ENCODE measurements at regions not wholly inside any gene's neighbourhood (a gene's known extent, or its start where the extent isn't known, plus 50 kb on each side); places are given as distances from the start of the nearest gene placed in this dataset.
"Not testable (repeated sequence)": the region's sequence is repeated elsewhere in the genome, so short reads cannot be mapped to it uniquely, and the experiment has no call there.

DNA sequence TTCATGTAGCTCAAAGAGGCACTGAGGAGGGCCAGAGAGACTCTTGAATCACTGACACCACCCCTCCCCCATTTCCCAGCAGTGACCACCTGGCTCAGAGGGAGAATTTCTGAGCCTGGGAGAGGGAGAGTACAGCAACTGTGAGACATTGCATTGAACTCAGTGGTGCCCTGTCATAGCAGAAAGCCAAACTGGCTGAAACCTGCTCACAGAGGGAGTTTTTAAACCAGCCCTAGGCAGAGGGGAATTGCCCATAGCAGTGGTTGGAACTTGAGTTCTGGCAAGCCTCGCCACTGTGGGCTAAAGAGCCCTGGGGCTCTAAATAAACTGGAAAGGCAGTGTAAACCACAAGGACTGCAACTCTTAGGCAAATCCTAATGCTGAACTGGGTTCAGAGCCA is 243.1 kb downstream of the ADCYAP1 start:
- no peak for DNase-seq

DNA sequence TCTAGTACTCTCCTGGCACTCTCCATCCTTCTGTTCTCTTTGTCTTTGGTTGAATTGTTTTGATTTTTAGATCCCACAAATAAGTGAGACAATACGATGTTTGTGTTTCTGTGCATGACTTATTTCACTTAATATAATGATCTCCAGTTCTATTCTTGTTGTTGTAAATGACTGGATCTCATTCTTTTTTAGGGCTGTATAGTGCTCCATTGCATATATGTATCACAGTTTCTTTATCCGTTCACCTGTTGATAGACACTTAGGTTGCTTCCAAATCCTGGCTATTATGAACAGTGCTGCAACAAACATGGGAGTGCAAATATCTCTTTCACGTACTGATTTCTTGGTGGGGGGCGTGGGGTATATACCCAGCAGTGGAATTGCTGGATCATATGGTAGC is 245.0 kb downstream of the ADCYAP1 start:
- no peak for DNase-seq

DNA sequence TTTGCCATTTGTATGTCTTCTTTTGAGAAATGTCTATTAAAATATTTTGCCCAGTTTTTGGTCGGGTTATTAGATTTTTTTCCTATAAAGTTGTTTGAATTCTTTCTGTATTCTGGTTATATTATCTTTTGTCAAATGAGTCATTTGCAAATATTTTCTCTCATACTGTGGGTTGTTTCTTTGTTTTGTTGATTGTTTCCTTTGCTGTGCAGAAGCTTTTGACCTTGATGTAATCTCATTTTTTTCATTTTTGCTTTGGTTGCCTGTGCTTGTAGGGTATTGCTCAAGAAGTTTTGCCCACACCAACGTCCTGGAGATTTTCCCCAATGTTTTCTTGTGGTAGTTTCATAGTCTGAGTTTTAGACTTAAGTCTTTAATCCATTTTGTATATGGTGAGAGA is 245.7 kb downstream of the ADCYAP1 start:
- DNase-seq, result no peak

DNA sequence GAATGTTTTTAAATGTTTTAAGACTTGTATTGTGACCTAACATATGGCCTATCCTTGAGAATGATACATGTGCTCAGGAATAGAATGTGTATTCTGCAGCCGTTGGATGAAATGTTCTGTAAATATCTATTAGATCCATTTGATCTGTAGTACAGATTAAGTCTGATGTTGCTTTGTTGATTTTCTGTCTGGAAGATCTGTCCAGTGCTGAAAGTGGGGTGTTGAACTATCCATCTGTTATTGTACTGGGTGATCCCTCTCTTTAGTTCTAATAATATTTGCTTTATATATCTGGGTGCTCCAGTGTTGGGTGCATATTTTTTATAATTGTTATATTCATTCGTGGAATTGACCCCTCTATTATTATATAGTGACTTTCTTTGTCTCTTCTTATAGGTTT is 248.3 kb downstream of the ADCYAP1 start:
- not testable (repeated sequence) for DNase-seq

DNA sequence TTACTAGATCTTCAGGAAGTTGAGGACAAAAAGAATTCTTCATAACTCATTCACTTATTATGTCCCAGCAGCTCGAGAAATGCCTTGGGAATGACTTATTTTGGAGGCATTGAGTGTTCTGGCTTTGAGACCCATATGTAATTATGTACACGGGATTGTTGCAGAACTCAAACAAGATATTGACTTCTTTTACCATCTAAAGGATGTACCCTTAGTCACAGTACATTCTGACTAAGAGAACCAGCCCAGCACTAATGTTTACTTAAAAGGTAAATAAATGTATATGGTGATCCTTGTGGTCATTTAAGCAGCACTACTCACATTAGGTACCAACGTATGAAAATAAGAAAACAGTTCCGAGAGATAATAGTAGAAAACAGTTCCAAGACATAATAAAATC is 268.9 kb downstream of the ADCYAP1 start:
- no peak for DNase-seq

DNA sequence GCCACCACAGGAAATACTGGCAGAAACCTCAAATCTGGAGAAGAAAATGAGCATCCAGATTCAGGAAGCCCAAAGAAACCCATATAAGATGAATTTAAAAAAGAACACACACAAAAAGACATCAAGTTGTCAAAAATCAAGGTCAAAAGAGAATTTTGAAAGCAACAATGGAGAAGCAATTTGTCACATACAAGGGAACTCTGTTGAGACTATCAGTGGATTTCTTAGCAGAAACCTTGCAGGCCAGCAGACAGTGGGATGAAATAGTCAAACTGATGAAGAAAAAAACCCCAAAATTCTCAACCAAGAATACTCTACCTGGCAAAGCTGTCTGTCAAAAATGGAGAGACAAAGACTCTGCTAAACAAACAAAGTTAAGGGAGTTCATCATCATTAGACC is 272.6 kb downstream of the ADCYAP1 start:
- DNase-seq, result no peak

DNA sequence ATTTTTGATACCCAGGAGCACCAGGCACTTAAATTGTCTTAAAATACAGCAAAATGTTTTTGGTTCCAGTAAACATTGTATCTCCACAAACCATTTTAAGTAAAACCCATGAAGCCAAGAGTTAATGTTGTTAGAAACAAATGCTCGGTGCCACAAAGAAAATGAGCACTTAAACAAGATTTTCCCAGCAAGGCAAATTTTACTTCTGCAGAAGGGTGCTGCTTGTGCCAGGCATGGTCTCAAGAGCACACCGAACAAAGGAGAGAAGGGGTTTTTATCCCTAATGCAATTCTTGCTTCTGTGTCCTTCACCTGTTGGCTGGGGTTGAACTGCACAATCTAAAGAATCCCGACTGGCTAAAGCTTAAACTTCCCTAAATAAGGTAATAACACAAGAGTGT is 286.7 kb downstream of the ADCYAP1 start:
- no peak for DNase-seq

DNA sequence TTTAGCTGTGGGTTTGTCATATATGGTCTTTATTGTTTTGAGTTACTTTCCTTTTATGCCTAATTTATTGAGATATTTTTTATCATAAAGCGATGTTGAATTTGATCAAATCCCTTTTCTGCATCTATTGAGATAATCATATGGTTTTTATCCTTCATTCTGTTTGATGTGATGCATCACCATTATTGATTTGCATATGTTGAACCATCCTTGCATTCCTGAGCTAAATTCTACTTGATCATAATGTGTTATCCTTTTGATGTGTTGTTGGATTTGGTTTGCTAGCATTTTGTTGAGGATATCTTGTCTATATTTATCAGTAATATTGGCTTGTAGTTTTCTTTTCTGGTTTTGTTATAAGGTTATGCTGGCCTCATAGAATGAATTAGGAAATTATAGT is 308.5 kb downstream of the ADCYAP1 start:
- DNase-seq, result no peak

DNA sequence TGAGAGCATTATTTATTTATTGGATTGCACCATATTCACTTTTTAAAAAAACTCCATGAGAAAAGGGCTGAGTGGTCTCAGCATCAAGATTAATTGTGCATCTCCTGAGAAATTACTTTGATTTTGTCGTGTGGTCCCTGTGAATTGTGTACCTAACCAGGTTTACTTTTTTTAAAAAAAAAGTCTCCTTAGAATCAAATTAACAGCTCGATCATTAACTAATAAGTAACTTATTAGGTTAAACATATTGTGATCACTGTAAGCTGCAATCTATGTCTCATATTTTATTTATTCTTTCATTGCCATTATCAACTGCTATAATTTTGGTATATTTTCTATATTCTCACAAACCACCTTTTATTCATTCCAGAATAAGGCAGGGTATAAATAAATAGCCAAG is 318.2 kb downstream of the ADCYAP1 start:
- DNase-seq, result no peak

DNA sequence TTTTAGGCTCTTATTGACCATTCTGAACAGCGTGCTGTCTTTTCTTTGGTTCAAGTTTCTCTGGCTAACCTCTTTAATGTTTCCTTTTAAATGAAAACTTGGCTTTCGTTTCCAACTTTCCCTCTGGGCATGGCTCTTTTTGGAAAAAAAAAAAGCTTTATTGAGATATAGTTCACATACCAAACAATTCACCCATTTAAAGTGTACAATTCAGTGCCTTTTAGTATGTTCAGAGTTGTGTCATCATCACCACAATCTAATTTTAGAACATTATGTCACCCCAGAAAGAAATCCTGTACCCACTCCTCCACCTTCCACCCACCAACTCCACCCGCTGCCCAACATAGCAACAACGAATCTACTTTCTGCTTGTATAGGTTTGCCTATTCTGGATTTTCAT is 322.4 kb downstream of the ADCYAP1 start:
- no peak for DNase-seq

DNA sequence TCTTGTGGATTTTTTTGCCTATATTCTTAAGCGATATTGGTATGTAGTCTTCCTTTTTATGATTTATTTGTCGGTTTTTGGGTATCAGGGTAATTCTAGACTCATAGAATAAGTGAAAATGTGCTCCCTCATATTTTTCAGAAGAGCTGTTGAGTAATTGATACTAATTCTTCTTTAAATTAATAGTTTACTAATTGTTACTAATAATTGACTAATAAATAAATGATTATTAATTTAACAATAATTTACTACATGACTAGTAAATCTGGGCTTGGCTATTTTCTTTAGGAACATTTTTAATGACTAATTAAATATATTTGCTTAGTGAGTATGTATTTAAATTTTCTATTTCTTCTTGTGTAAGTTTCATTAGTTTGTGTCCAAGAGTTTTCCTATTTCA is 325.0 kb downstream of the ADCYAP1 start:
- DNase-seq, result no peak

DNA sequence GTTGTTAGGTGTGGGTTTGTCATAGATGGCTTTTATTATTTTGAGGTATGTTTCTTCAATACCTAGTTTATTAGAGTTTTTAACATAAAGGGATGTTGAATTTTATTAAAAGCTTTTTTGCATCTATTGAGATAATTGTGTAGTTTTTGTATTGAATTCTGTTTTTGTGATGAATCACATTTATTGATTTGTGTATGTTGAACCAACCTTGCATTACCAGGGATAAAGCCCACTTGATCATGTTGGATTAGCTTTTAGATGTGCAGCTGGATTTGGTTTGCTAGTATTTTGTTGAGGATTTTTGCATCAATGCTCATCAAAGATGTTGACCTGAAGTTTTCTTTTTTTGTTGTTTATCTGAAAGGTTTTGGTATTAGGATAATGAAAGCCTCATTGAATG is 328.2 kb downstream of the ADCYAP1 start:
- DNase-seq, result no peak

DNA sequence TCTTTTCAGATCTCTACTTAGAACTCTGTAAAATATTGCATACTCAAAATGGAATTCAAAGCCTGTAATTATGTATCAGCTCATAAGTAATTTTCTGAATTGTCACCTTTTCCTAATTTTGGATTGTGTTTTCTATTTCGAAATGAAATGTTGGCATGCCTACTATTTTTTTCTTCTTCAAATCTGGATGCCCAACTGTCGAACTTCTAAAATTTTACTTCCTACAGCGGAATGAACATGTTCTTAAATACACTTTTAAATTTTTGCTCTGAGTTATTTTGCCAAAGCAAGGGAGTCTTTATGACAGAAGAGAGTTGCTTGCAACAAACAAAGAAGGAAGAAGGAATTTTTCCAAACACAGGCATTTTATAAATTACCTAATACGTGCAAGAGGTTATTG is 336.0 kb downstream of the ADCYAP1 start:
- no peak for DNase-seq

DNA sequence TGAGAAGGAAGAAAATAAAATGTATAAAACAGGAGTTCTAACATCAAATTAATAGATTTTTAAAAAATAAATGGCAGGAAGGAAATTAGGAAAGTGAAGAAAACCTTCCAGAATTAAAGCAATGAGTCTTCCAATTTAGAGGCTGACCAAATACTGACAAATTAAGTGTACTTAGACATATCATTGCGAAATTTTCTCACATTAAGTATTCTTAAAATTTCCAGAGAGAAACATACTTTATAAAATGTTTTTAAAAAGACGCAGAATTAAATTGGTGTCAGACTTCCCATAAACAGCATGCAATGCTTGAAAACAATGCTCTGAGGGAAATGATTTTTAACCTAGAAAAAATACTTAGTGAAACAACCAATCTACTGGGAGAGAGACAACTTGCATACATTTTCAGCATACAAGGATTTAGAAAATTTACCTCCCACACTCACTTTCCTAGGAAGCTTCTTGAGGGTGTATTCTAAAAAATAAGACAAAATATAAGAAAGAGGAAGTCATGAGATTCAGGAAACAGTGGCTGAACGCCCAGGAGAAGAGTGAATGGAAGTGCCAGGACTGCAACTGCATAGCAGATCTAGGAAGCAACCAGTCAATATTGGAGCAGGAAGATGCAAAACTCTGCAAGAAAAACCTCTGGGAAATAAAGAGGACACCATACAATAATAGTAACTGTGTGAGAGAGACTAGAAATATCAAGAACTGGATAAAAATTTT is 339.9 kb downstream of the ADCYAP1 start:
- no peak for DNase-seq

DNA sequence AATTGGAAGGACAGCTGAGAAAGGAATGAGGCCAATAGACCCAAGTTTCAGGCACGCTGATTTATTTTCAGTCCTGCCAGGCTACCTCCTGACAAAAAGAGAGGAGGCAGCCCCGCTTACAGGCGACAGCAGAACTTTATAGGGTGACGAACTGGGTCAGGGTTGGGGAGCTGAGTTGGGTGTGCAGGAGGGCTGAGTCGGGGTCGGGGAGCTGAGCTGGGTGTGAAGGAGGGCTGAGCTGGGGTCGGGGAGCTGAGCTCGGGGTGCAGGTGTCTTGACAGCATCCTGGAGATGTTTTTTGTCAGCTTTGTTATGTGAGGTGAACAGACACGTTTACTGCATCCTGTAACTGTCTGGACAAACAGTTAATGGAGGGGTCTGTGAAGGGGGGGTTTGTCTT is 342.2 kb downstream of the ADCYAP1 start:
- no peak for DNase-seq

DNA sequence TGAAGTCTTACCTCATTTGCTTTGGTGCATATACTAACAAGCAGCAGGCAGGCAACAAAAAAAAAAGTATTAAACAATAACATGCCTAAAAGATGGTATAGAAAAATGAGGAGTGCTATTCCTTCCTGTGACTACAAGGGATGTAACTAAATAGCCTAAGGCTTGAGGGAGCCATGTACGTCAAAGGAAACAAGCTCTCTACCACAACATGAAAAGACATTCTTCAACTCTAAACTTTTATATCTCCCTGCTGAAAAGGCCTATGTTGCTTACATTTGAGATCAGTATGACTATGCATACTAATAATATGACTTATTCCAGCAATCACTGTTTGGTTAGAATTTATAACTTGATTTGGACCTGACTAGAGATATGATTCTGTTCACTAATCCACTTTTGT is 347.9 kb downstream of the ADCYAP1 start:
- no peak for DNase-seq

DNA sequence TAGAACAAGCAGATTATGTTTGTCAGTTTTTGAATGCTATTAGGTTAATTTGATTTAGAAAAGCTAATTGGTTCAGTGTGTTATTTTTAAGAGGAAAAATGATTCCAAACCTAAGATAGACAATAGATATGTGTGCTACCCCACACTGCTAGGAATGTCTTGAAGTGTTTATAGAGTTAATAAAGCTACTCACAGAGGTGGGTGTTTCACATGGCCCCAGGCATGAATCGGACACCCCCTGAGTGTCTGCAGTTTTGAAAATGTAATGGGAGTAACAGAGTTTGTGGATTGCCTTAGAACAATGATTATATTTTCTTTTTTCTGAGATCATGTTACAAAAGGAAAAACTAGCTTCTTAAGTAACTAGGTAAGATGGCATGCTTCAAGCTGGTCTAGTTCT is 348.3 kb downstream of the ADCYAP1 start:
- no peak for DNase-seq

DNA sequence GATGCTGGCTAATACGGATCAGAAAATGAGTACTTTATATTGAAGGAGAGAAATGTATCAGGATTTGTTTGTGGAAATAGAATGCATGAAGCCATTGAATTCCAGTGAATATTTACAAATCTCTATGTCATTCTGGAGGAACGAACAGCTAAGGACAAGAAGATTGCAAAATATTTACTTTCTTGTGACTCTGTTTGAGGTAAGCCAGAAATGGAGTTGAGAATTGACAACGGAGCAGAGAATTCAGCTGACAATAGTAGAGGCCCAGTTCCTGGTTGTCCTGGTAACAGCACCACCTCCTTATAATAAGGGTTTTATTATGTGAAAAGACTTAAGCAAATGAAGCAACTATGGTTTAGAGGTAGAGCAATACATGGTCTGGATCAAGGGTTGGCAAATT is 349.2 kb downstream of the ADCYAP1 start:
- no peak for DNase-seq

DNA sequence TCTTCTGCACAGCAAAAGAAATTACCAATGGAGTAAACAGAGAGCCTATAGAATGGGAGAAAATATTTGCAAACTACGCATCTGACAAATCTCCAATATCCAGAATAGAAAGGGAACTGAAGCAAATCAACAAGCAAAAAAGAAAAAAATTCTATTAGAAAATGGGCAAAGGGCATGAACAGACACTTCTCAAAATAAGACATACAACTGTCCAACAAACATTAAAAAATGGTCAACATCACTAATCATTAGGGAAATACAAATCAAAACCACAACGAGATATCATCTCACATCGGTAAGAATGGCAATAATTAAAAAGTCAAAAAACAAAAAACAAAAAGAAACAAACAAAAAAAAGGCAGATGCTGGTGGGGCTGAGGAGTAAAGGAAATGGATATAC is 356.4 kb downstream of the ADCYAP1 start:
- DNase-seq, result no peak

DNA sequence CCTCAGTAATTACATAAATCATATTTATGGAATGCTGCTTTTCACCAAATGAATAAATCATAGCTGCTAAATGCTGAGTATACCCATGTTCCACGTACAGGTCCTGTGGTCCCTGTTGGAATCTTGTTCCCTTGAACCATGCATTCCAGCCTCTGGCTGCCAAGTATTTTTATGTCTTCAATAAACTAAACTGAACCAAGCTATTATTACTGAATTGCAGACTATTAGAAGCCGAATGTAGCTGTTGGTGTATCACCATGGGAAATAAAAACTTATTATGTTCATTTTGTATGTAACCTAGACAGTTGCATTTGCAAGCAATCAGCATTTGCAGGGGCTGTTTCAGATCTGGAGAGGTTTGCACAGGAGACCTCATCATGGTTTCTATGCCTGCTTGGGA is 362.4 kb downstream of the ADCYAP1 start:
- DNase-seq, result no peak

DNA sequence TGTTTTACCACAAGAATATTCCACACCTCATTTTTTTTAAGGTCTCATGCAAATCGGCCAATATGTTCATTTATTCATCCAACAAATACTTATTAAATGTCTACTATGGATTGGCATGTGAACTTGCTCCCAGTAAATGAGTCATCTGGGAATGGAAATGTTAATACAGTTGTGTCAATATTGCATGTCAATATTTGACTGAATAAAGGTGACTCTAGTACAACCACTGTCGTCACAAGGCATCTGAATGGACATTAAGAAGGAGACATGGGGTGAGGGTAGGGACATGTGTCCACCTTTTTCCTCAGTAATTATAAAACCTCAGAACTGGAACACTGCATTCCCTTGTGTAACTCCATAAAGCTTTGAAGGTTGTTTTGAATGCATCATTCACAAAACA is 365.4 kb downstream of the ADCYAP1 start:
- no peak for DNase-seq

DNA sequence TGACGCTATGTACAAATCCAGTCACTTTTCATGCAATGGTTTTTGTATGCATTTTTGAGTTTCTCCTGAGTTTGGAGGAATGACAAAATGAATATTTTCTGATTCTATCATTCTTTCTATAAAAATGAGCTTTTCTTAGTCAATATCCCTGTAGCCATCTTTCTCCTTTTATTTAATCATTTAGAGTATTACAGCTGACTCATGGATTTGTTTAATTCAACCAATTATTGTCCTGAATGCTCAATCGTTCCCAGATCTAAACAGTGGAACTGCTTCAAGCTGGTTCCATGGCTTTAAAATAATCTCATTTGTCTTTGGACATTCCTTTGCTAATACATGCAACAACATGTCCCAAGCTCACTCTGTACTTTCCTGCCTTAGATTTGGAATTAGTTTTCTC is 368.8 kb downstream of the ADCYAP1 start:
- no peak for DNase-seq

DNA sequence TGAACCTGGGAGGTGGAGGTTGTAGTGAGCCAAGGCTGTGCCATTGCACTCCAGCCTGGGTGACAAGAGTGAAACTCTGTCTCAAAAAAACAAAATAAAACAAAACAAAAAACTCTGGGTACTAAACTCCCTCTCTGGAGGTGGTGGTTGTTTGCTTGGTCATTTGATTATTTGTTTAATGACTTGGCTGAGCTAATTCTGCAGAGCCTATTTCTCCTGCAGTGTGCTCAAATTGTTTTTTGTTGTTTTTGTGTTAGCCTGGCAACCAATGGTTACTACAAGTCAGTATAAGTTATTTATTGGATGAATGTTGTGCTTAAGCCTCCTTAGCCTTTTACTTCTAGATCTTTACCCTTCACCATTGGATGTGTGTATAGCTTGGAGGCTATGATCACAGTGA is 387.5 kb downstream of the ADCYAP1 start:
- no peak for DNase-seq

DNA sequence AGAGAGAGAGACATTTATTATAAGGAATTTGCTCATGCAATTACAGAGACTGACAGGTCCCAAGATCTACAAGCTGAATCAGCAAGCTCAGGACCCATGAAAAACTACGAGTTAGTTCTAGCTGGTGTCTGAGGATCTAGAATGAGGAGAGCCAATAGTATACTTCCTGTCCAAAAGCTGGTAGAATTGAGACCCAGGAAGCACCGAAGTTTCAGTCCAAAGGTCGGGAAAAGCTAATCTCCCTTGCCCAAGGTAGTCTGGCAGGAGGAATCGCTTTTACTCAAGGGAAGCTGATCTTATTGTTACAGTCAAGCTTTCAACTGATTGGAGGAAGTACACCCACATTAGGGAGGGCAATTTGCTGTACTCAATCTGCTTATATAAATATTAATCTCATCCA is 389.6 kb downstream of the ADCYAP1 start:
- DNase-seq, result no peak

DNA sequence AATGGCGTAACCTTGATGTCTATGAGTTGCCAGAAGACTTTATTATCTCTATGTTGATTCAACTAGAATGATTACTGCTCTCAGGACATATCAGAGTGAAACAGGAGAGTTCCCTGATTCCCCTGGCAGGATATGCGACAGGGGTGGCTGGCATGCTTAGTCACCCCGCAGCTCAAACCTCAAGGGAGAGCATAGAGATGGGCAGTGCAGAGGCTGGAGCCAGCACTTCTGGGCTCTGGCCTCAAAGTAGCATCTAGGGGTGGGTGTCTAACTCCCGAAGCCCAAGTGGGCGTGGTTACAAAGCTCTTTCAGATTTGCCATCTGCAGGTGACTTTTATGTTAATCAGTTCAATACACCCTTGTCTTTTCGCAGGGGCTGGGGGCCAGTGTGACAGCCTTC is 391.6 kb downstream of the ADCYAP1 start:
- DNase-seq, result no peak

DNA sequence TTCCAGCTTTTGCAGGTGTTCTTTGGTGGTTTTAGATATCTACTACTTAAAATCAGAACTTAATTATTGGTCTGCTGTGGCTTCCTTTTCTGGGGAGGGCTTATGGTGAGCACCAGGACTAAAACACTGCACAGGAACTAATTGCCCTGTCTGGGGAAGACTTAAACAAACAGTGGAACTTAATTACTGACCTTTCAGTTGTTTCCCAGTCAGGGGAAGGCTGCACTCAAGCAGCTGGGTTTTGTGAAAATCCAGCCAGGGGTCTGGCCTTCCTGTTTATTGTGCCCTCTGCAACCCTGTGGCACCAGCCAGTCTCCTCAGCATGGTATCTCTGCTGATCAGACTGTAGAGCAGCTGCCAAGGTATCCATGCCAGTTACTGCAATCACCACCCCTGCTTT is 398.2 kb downstream of the ADCYAP1 start:
- no peak for DNase-seq

Data from NCI-H1092 (cell line).